ENCODE measurements at regions not wholly inside any gene's neighbourhood (a gene's known extent, or its start where the extent isn't known, plus 50 kb on each side); places are given as distances from the start of the nearest gene placed in this dataset.

DNA sequence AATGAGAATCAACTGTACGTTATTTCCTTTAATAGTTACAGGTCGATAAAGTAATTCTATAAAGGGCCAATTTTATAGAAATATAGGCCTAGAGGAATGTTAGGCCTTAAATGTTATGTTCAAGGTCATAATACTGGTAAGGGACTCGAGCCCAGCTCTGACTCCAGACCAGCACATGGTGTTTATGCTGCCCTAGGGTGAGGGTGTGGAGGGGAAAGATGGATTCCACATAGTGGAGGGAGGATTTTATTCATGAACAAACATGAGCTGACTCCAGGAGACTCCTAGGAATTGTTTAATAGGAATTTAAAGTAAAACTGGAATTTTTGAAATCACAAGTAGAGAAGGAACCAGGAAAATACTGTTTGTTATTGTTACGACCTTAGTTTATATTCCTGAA, 139.9 kb downstream of the LACC1 start:
- TF ChIP-seq EZH2 (IDR thresholded peaks at IDR 0.05; ENCODE audit: low read length, missing control alignments) = no peak
- TF ChIP-seq, protein P1, sequence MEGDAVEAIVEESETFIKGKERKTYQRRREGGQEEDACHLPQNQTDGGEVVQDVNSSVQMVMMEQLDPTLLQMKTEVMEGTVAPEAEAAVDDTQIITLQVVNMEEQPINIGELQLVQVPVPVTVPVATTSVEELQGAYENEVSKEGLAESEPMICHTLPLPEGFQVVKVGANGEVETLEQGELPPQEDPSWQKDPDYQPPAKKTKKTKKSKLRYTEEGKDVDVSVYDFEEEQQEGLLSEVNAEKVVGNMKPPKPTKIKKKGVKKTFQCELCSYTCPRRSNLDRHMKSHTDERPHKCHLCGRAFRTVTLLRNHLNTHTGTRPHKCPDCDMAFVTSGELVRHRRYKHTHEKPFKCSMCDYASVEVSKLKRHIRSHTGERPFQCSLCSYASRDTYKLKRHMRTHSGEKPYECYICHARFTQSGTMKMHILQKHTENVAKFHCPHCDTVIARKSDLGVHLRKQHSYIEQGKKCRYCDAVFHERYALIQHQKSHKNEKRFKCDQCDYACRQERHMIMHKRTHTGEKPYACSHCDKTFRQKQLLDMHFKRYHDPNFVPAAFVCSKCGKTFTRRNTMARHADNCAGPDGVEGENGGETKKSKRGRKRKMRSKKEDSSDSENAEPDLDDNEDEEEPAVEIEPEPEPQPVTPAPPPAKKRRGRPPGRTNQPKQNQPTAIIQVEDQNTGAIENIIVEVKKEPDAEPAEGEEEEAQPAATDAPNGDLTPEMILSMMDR (conservative IDR thresholded peaks at IDR 0.05 in 1 of 2, IDR thresholded peaks at IDR 0.05 in 1 of 2; ENCODE audit: low read depth in 1 of 2, low read length in 2 of 2) = no peak

All from fibroblast of lung (primary cell).